GM19395 (cell line): ENCODE measurements at regions not wholly inside any gene's neighbourhood (a gene's known extent, or its start where the extent isn't known, plus 50 kb on each side); places are given as distances from the start of the nearest gene placed in this dataset.
"Not testable (repeated sequence)": the region's sequence is repeated elsewhere in the genome, so short reads cannot be mapped to it uniquely, and the experiment has no call there.

Experiments
- ATAC-seq: cut with Tn5 transposase; IDR thresholded peaks from one replicate; pipeline ENCODE4 v1.9.1; 2021; ENCODE audit warnings: mild to moderate bottlenecking, moderate library complexity; ENCODE audit not compliant: unreplicated experiment

DNA sequence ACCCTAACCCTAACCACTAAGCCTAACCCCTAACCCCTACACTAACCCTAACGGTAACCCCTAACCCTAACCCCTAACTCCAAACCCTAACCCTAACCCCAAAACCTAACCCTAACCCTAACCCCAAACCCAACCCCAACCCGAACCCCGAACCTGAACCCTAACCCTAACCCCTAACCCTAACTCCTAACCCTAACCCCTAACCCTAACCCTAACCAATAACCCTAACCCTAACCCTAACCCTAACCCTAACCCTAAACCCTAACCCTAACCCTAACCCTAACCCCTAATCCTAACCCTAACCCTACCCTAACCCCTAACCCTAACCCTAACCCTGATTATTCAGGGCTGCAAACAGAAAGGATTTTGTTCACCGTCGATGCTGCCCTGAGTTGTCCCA, 144.6 kb upstream of the DUSP22 start:
- not testable (repeated sequence) for ATAC-seq

DNA sequence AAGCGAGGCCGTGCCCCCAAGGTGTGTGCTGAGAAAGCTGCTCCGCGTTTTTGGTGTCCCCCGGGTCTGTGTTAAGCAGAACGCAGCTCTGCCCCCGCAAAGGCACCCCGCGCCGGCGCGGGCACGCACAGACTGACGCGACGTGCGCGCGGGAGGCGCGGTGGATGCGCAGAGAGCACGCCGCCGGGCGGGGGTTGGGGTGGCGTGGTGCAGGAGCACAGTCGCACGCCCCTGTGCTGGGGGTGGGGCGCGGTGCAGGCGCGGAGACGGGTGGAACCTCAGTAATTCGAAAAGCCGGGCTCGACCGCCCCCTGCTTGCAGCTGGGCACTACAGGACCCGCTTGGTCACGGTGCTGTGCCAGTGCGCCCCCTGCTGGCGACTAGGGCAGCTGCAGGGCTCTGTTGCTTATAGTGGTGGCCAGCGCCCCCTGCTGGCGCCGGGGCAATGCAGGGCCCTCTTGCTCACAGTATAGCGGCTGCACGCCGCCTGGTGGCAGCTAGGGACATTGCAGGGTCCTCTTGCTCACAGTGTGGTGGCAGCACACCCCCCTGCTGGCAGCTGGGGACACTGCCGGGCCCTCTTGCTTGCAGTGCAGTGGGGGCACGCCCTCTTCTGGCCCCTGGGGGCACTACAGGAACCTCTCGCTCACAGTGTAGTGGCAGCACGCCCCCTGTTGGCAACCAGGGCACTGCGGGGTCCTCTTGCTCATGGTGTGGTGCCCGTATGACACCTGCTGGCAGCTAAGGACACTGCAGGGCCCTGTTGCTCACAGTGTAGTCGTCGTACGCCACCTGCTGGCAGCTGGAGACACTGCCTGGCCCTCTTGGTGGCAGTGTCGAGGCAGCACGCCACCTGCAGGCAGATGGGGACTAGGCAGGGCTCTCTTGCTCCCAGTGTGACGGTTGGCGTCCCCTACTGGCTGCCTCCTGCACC, 144.0 kb upstream of the DUSP22 start:
- ATAC-seq: peak; percentile 93

DNA sequence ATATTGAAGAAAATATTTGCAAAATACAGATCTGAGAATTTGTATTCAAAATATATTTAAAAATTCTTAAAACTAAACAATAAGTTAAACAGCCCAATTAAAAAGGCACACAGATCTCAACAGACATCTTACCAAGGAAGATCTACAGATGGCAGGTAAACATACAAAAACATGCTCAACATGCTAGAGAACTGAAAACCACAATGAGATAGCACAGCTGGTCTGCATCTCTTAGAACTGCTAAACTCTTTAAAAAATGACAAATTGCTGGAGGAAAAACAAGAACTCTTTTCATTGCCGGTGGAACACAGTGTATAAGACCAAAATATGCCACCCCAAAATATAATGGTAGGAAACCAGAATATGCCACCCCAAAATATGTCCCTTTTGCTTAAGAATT, 142.1 kb upstream of the DUSP22 start:
- not testable (repeated sequence) for ATAC-seq

DNA sequence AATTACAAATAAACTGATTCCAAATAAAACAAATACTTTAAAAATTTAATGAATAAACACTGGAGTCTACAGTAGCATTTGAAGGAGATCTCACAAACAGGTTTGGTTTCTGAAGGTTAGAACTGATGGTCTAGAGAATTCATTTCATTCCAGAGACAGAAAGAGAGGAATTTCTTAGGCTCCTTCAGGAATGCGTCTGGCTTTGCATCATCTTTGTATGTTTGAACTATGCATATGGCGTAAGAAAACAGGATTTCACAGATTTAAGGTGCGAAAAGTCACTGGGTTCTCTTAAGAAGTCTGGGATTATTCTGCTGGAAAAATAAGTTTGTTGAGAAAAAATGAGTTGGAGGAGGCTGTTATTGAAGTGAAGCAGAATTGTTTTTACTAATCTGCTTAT, 139.9 kb upstream of the DUSP22 start:
- not testable (repeated sequence) for ATAC-seq

DNA sequence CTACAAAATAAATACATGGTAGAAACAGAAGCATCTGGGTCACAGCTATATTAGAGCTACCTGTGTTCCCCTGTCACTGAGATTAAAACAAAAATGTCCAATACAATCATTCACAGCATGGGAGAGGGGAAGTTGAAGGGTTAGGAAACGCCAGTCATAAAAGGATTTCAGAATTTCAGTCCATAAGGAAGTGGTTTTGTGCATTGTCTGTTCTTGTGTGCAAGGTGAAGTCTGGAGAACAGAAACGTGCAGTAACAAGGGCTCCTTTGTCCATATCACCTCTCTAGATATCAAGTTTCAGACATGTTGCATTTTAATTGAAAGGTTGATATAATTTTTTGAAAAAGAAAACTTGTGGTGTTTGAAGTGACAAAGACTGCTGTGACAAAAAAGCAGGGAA, 139.3 kb upstream of the DUSP22 start:
- ATAC-seq: not testable (repeated sequence)

DNA sequence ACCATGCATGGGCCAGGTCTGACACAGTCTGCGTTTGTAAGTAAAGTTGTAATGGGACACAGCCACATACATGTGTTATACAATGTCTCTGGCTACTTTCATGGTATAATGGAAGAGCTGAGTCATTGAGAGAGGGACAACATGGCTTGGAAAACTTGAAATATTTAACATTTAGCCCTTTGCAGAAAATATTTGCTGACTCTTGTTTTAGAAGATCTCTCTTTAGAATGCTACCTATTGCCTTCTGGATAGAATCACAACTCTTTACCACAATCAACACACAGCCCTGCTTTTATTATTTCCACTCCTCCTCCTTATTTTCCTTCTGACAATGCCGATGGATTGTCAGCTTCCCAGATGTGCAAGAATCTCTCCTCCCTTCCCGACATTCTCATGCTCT, 138.4 kb upstream of the DUSP22 start:
- not testable (repeated sequence) for ATAC-seq

DNA sequence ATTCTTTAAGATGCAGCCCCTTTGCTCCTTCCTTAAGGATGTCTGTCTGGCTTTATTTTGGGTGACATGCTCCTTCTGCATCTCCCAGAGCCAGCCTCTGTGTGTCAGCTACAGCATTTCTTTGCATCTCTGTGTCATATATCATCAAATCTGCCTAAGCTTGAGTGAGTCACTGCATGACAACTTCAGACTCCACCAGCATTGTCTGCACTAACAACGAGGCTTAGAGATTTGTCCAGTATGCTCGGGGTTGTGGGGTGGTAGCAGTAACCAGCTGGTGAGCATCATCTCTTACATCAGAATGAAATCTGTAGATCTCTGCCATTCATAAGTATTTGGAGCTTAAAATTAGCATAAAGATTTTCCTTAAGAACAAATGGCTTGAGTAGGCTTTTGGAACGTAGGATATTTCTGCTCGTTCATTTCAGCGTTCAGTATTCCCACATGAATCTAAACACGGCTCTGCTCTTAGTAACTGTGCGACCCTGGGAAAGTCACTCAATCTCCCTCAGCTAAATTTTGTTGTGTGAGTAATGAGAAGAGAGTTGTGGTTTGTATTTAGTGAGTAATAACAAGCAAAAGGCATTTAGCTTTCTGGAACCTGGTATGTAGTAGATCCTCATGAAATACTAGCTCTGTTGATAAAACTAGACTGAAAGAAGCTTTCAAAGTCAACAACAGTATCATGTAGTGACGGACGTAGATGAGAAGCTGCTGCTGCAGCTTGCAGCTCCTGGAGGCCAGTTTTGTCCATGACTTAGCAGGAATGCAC, 137.8 kb upstream of the DUSP22 start:
- ATAC-seq: not testable (repeated sequence)

DNA sequence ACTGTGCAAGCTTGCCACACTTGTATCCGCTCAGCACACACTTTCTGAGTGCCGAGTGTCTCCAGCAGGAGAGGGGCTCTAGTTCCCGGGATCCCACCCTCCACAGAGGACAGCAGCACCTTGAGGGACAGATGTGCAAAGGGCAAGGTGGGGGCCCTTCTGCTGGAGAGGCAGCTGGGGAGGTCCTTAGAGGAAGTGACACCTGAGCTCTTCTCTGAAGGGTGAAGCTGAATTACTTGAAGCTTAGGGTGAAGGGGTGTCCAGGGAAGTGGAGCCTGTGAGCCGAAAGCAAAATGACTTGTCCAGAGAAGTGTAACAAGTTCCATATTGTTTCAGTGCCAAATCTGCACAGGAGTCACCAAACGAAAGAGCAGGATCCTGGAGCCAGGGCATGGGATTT, 136.3 kb upstream of the DUSP22 start:
- ATAC-seq: no peak

DNA sequence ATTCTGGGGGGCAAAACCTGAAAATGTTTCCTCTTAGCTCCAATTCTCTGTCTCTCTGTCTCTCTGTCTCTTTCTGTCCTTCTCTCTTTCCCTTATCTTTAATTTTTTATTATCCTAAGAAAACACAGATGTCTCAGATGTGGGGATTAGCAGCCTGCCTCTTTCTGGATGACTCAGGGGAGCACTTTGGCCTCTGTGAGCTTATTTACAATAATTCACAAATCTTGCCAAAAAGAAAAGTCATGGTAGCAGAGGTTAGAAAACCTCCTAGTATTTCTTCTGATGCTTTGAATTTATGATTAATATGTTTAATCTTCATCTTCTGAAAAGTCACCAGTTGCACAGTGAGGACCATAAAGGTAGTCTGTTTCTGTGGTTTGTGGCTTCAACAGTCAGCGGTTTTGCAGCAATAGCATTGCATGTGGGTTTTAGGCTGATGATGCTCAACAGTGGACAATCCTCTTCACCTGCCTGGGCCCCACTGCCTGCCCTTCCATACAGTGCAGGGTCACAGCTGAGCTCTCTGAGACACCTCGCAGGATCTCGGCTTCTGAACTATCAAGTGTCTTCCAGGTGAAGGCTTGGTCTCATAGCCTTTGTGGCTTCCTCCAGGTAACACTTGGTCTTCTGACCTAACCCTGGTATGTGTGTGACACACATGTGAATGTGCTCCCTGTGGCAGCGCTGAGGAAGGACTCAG, 135.7 kb upstream of the DUSP22 start:
- ATAC-seq: not testable (repeated sequence)

DNA sequence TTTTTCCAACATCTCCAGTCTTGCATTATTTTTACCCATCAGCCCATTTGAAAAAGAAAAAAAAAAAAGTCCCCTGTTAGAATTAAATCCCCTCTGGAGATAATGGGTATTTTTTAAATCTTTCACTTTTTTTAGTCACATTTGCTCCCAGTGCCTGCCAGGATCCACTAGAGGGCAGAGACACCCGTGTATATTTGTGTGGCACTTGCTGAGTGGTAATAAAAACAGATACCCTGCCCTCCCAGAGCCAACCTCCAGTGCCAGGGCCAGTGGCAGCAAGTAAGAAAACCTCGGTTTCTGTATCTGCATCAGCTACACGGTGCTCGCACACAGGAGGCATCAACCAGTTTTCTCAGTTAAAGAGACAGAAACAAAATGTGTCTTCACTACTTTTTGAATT, 135.1 kb upstream of the DUSP22 start:
- ATAC-seq: not testable (repeated sequence)

DNA sequence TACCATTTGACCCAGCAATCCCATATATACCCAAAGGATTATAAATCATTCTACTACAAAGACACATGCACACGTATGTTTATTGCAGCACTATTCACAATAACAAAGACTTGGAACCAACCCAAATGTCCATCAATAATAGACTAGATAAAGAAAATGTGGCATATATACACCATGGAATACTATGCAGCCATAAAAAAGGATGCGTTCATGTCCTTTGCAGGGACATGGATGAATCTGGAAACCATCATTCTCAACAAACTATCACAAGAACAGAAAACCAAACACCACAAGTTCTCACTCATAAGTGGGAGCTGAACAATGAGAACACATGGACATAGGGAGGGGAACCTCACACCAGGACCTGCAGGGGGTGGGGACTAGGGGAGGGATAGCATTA, 130.6 kb upstream of the DUSP22 start:
- ATAC-seq: not testable (repeated sequence)

DNA sequence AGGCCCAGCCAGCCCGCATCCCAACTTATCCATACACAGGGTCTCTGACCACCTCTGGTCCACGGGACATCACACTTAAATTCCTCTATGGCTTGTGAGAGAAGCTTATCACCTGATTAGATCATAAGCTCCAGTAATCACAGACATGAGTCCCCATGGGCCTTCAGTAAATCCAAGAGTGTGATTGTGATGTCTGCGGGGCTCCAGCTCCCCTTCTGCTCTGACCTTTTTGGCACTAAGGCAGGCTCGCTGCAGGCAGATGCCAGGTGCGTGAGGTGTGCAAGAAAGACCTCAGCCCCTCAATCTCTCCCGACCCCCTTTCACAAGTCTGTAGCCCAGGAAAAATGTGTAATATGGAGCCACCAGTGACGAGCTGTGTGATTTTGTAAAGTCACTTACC, 127.6 kb upstream of the DUSP22 start:
- ATAC-seq: no peak

DNA sequence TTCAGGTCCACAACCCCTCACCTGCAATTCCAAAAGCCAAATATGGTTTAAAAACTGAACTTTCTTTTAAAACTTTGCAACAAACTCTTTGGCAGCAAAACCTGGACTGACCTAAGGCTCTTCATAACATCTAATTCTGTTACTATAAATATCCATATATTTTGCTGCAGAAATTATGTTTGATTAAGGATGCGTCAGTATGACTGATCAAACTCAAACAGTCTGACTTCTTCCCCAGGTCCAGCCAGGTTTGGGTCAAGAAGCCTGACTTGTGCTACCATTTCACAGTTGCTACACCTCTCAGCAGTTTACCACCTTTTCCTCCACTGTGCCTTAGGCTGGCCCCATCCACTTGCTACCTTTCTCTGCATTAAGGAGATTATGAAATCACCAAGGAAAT, 127.0 kb upstream of the DUSP22 start:
- no peak for ATAC-seq

DNA sequence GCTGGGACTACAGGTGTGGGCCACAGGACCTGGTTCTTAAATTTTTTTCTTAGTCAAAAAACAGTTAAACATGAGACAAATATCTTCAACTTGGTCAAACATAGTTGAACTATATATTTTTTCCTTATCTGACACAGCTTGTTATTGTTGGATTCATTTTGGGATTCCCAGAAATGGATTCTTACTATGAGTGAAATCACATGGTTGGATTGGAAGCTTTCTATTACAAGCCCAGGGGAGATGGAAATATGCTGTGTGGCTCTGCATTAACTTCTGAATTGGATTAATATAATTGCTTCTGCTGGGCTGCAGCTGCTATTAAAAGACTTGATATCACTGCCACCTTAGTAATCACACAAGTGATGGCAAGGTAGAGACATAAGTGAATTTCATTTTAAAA, 126.4 kb upstream of the DUSP22 start:
- no peak for ATAC-seq

DNA sequence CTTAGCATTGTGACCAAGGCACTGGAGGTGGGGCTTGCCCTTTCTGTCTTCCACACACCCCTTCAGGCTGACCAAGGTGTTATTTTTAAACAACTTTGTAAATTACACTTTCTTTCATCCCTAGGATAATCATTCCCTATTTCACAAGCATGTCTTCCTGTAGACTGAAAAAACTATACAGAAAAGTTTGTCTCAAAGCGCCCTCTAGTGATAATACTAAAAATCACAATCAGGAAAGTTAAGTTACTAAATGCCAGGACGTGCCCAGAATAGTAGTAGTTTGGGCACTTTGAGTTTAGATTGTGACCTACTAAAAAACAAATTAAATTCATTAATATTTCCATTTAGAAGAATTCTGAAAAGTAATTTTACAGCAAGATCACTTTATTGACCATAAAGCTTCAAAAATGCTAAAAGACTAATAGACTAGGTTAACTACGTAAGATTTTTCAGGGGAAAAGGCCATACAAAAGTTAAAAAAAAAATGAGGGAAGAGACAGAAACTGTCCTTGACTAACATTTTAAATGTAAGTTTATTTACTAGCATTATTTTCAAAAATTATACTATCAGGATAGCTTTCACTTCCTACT, 123.3 kb upstream of the DUSP22 start:
- no peak for ATAC-seq

DNA sequence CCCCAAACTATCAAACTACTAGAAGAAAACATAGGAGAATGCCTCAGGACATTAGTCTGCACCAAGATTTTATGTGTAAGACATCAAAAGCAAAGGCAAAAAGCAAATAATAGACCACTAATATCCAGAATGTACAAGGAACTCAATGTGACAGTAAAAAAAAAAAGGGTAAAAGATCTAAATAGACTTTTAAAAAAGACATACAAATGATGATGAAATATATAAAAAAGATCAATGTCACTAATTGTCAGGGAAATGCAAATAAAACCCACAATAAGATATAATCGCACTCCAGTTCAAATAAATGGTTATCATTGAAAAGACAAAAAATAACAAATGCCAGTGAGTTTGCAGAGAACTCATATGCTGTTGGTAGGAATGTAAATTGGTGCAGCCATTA, 118.3 kb upstream of the DUSP22 start:
- no peak for ATAC-seq

DNA sequence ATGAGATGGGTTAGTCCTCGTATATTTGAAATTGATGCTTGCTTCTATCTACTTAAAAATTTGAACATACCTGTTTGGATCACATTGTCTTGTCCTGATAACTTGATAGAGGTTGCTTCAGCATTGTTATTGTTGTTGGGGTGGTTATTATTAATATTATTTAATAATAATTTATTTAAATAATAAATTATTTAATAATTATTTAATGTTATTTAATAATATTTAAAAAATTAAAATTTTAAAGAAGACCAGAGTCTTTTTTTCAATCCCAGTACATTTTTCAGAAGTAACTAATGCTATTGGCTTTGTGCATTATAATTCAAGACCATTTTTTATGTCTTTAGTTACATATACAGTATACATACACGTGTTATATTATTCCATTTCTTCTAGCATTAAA, 116.6 kb upstream of the DUSP22 start:
- no peak for ATAC-seq

DNA sequence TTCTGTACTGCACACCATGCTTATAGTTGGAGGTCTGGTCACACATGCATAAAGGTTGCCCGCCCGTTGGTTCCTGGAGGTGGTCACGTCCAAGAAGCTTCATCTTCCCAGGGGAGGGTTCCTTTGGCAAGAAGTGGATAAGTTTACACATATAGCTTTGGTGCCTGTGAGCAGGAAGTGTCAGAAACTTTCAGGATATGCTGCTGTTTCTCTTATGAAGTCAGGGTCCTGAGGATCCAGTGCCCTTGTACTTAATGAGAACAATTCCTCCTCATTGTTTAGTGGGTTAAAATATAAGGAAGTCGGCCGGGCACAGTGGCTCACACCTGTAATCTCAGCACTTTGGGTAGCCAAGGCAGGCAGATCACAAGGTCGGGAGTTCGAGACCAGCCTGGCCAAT, 115.5 kb upstream of the DUSP22 start:
- no peak for ATAC-seq

DNA sequence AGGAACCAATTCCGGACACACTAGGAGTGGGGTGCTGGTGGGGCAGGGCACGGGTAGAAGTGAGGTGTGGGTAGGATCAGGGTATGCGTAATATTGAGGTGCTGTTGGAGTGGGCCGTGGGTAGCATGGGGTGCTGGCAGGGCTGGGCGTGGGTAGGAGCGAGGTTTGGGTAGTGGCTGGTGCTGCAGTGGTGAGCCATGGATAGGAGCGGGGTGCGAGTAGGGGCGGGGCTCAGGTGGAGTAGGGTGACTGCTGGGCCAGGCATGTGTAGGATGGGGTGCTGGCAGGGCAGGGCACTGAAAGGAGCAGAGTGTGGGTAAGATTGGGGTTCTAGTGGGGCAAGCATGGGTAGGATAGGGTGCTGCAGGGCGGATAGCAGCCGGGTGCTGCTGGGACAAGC, 114.2 kb upstream of the DUSP22 start:
- no peak for ATAC-seq

DNA sequence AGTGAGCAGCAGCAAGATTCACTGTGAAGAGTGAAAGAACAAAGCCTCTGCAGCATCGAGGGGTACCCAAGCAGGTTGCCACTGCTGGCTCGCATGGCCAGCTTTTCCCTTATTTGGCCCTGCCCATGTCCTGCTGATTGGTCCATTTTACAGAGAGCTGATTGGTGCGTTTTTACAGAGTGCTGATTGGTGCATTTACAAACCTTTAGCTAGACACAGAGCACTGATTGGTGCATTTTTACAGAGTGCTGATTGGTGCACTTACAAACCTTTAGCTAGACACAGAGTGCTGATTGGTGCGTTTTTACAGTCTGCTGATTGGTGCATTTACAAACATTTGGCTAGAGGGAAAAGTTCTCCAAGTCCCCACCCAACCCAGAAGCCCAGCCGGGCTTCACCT, 113.4 kb upstream of the DUSP22 start:
- ATAC-seq: not testable (repeated sequence)

DNA sequence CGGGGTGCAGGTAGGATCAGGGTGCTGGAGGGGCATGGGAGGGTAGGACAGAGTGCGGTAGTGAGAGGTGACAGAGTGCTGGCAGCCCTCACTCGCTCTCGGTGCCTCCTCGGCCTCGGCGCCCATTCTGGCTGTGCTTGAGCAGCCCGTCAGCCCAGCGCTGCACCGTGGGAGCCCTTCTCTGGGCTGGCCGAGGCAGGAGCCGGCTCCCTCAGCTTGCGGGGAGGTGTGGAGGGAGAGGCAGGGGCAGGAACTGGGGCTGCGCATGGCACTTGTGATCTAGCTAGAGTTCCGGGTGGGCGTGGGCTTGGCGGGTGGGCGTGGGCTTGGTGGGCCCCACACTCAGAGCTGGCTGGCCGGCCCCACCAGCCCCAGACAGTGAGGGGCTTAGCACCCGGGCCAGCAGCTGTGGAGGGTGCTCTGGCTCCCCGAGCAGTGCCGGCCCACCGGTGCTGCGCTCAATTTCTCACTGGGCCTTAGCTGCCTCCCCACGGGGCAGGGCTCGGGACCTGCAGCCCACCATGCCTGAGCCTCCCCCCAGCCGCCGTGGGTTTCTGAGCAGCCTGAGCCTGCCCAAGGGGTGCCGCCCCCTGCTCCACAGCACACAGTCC, 112.8 kb upstream of the DUSP22 start:
- ATAC-seq: no peak
